ENCODE measurements at regions not wholly inside any gene's neighbourhood (a gene's known extent, or its start where the extent isn't known, plus 50 kb on each side); places are given as distances from the start of the nearest gene placed in this dataset.

DNA sequence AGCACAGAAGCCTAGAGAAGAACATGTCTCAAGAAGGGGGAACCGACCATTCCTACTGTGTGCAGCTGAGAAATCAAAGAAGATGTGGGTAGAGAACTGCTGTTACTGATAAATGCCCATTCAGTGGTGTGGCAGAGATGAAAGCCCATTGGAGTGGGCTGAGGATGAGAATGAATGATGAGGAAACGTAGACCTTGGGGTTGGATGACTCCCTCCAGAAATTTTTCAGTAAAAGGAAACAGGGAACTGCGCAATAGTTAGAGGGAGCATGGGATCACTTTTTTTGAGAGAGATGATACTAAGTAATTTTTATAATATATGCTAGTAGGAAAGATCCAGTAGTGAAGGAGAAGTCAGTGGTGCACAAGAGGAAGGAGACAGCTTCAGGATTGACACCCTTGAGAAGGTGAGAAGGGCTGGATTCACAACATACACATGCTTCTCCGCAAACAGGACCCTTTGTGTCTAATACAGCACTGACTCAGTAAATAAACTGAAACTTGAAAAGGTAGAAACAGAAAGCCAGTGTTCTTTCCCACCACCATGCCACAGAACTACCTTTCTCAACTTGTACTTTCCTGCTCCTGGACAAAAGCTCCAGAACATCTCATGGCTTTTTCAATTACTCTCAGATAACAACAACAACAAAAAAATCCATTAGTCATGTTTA, 104.7 kb upstream of the IL6 start:
- DNase-seq = no peak

DNA sequence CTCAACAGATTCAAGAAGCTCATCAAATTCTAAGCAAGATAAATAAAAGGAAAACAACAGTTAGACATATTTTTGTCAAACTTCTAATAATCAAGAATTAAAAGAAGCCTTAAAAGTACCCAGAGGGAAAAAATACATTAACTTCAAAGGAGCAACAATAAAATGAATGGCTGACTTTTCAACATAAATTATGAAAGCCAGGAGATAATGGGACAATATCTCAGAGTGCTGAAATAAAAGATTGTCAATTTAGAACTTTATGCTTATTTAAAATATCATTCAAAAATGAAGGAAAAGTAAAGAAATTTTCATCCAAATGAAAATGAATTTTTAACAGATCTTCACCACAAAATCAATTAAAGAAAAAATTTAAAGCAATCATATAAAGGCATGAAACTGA, 108.5 kb upstream of the IL6 start:
- no peak for DNase-seq

DNA sequence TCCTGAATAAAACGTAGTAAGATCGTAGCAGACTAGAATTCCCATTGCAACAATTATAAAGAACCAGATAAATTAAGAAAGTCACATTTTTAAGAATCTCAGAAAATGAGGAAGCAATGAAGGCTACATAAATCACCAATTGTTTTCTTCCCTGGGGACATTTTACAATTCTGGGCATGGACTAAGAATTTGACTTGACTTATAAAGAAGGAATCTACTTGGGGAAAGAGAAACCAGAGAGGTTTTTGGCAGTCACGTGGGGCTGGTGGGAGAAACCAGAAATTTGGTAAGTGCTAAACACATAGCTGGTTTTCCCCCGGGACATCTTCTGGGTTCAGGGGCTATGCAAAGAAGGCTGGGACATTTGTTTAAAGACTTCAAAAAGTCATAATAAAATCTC, 109.8 kb upstream of the IL6 start:
- no peak for DNase-seq

DNA sequence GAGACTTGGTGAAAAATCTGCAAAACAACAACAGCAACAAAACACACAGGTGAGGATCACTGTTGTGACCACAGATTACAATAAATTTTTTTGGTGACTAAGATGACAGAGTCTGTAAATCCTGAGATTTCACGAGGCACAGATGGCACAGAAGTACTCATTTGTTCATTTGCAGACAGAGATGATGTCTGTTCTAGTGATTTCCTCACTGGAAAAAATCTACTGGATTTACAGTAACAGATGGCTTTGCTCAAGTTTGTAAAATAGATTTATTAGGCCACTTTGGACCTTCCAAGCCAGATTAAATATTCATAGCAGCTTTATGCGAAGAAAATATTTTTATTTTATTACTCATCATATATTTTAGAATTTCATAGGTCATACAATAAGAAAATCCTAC, 113.5 kb upstream of the IL6 start:
- DNase-seq = no peak

DNA sequence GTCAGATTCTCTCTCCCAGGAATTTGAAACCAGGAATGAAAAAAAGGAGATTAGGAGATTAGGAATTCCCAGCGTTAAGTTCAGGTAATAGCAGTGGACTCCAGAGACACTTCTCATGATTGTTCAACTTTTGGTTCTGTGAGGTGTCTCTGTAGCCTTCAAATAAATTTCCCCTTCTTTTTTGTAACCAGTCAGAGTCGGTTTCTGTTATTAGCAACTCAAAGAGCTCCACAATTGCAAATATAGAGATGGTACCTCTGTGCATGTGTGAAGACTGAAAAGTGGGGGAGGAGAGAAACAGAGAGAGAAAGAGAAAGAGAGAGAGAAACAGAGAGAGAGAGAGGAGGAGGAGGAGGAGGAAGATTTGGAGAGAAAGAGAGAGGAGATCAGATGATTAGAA, 112.8 kb upstream of the STEAP1B start:
- DNase-seq = no peak

DNA sequence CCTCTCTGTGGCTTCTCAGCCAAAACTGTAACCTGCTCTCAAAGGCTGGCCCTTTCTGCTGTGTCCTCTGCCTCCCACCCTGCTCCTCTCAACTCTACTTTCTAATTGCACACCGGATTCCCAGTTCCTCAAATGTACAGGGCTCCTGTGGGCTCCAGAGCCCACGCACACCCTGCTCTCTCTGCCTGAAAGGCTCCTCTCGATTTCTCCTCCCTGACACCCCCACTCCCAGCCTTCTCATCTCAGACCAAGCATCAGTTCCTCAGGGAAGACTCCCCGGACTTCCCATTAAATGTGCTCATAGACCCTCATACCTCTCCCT, 111.7 kb upstream of the STEAP1B start:
- DNase-seq = no peak

DNA sequence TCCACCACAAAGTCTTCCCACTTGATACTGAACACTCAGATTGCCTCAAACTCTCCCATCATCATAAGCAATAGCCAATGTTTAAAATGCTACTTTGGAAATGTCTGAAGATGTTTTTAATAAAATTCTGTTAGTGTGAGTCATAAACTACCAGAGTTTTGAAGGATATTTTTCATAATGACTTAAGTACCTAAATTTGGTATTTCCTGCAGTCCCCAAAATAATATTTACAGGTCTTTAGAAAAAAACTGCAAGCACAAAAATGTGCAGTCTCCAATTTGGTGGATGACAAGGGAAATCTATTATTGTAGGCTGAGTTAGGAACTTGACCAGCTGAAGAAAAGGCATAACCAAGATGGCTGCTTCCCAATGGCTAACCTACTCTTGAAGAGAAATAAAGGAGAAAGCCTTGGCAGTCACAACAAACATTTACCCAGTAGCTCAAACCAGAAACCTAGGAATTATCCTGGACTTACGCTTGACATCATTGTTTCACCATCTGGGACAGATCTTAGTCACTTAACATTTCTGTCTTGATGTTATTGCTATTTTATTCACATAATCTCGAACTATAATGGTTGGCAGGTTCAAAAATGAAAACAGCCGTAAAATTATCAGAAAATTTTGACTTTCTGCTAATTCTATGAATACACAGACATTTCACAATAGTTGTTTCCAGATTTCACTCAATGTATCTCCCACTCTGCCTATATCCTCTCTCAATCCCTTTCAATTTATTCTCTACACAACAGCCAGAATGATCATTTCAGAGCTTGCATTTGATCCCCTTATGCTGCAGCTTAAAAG, 111.2 kb upstream of the STEAP1B start:
- no peak for DNase-seq

DNA sequence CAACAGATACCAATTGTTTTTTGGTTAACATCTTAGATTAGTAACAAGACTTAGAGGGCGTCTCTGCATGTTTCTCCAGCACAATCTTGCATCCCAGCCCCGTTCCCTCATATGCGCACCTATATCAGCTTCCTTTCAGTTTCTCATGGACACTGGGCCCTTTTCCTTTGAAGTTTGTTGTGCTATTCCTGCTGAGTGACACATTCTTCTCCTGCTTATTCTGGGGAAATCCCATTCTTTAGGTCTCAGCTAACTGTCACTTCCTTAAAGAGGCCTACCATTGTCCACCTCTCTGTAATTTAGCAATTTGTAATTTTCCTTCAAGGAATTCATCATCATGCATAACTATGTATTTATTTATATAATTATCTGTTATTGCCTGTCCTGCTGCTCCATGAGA, 110.3 kb upstream of the STEAP1B start:
- no peak for DNase-seq

DNA sequence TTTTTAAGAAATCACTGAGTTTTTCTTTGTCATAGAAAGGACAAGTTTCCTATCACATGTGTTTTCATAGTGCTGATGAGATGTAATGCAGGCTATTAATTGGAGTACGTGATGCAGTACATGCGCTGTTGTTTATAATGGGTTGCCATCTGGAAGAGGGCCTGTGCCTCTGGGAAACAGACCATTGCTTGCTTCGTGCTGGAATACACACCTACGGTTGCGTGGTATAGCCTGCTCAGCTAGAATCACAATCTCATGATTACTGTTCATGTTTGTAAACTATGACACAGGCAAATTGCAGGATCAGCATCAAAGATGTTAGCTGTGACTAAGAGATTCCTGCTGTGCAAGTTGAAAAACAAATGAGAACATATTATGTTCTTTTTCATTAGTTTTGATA, 107.2 kb upstream of the STEAP1B start:
- DNase-seq = no peak

DNA sequence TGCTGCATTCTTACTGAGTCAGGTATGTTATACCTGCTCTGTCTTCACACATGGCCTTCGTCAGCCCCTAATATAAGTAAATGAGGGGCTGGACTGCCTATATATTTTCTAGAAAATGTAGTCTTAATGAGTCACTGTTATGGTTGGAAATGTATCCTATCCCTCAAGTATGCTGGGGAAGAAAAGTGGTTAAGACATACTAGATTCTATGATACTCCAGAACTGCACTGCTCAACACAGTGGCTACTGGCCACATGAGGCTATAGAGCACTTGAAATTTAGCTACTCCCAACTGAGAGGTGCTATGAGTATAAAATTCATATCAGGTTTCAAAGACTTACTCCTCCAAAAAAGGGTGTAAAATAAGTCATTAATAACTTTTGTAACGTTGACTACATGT, 104.3 kb upstream of the STEAP1B start:
- no peak for DNase-seq

DNA sequence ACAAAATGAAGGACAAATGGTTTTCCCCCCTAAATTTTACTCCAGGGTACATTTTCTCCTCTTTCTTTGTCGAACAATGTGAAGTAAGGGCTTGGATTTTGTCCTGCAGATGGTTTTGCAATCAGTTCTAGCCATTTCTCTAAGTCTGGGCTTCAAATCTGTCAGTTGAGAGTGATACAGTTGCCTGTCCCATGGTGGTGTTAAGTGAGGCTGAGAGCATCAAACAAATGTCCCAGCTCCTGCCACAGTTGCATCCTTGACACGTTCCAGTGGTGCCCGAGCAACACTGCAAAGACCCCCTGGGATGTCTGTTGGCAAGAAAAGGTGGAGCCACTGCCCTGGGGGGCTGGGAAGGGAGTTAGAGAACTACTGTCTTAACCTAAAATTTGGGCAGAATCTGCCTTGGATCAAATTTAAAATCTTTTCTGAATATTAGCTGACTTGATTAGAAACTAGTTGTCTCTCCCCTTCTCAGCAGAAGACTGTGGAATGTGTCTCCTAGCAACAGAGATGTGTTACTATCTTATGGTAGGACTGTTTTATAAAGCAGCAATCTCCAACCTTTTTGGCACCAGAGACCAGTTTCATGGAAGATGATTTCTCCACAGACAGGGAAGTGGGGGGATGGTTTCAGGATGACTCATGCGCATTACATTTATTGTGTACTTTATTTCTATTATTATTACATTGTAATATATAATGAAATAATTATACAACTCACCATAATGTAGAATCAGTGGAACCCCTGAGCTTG, 102.0 kb upstream of the STEAP1B start:
- DNase-seq = no peak

DNA sequence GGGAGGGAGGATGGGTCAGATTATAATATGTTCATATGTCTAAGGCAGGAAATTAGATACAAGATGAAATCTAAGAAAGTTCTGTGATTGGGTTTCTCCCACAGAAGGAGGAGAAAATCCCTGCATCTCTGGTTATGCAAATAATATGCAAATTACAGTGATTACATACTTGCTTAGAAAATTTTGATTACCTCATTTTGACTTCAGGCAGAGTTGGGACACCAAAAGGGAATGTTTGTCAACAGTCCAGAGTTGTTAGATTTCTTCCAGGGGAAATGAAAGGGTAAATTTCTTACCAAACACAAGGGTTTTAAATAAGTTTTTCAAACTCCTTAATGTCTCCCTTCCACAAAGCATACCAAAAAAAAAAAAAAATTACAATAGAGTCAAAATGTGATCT, 101.4 kb upstream of the STEAP1B start:
- DNase-seq = no peak

DNA sequence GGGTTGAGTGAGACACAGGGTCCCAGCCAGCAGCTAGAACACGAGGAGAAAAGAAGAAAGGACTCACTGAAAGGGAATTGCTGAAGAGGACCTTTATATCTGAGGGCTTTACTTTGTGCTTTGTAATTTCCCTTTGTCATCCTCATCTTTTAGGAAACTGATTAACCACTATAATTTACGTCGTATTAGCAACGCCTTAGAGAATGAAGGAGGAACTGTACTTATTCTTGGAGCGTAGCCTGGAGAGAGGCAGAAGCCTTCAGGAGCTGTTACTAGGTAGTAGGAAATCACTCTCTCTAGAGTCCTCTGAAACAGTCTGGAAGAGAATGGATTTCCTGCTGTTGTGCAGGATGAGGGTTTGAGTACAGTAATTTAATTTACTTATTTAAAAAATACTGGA, 101.0 kb upstream of the STEAP1B start:
- no peak for DNase-seq

DNA sequence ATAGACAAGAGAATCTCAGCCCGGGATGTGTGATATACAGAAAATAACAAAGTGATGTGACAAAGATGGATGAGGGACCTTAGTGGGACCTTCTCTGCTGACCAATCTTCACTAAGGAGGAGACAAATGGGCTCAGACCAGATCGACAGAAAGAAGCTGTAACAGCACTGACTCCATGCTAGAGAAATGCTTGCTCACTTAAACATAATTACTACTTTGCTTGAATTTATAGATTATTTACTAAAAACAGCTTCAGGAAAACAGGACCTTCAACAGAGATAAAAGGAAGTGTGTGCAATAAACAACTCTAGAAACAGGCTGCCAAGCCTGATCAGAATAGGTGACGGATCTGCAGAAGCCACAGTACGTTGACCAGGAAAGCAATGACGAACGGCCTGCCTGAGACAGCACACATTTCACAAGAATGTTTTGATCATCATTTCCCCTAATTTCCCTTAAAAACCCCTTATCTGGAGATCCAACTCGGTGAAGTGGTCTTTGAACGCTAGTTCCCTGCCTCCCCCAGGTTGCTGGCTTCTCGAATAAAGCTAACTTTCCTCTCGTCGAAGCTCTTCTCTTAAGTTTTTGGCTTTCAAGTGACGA, 98.4 kb upstream of the STEAP1B start:
- no peak for DNase-seq

DNA sequence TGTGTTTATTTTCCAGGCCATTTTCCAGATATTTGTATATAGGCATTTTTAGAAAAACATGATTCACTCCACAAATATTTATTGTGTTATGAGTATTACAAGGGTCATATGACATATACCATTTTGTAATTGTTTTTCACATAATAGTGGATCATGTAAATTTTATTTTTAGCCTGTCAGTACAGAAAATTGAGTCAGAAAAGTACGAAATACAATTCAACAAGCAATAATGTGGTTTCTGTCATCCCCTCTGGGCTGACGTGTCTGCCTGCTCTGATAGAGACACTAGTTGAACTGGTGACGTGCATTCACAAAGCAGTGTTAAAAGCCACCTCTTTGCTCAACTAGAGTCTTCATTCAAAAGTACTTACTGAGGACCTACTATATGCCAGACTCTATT, 97.9 kb upstream of the STEAP1B start:
- no peak for DNase-seq

DNA sequence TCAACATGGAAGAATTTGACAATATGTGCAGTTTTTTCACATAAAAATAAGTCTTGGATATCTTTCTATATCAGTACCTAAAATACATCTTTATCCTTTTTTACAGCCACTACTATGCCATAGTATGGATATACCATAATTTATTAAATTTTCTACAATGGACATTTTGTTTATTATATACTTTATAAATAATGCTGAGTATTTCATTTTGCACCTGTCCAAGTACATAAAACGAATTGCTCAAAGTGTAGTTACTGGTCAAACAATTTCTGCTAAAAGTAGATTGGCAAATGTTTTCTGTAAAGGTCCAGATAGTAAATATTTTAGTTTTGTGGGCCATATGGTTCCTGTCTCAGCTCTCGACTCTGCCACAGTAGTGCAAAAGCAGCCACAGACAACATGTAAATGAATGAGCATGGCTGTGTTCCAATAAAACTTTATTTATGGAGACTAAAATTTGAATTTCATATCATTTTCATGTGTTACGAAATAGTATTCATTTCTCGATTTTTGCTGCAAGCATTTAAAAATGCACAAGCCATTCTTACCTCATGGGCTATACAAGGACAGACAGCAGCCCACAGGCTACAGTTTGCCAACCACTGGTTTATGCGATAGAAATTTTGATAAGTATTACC, 96.9 kb upstream of the STEAP1B start:
- DNase-seq = no peak

DNA sequence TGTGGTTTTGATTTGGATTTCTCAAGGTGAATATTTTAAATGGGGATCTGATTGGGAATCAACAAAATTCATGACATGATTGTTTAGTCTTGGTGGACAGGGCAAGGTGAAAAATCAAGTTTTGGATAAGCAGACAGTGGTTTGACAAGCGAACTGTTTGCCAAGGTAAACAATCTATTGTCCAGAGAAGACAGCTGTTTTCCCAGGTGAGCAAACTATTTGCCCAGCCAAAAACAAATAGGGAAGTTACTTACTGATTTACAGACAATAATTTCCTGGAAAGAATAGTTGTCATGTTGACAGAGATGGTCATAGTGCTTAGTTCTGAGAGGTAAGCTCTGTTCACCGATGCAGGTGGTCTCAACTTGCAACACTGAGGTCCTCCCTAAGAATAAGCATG, 94.0 kb upstream of the STEAP1B start:
- DNase-seq = no peak

DNA sequence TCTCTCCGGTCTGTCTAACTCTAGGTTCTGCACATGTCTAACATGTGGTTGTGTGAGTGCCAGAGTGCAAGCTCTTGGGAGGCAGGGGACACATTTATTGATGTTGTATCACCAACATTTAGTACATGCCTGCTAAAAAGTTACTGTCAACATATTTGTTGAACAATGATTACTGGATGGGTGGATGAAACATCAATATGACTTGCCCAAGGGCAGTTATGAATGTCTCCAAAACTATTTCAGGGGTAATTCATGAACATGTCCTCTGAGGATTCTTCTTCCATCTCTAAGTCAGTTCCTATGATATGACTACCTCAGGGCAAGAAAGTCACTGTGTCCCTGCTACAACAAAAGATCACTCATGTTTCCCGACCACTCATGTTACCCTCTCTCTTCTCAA, 91.3 kb upstream of the STEAP1B start:
- DNase-seq = no peak

DNA sequence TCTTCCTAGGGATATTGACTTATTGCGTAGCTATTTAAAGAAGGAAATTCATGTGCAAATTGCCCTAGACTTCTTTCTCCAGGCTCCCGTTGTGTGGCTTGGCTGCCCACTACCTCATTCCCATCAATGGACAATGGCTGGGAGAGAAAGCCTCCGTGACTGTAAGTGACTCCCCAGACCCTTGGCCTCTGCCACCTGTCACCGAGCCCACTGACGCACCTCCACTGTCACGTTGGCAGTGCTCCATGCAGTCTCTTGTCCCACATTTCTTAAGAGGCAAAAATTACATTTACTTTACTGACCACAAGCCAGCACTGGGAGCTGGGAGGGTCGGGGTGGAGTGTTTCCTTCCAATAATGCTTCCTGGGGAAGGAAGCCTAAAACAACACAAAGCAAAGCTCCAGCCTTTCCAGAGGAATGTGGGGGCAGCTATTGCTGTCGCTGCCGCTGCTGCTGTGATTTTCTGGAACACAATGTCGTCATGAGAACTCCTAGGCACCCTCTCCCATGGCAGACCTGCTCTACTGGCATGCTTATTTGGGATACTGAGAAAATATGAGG, 89.7 kb upstream of the STEAP1B start:
- no peak for DNase-seq

DNA sequence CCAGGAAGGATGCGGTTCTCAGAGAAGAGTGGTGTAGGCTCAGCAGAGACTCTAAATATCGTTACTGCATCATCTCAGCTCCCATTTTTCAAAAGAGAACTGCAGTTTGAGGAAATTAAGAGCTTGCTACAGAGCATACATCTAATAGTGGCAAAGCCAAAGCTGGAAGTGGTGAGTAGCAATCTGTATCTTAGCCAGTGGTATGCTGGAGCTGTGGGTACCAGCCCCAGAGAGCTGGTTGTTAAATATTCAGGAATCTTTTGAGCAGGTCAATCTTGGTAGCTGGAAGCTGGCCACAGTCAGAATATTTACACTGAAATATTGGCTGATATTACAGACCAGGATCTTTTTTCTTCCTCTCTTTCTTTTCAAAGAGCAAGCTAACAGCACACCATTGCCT, 88.4 kb upstream of the STEAP1B start:
- no peak for DNase-seq

DNA sequence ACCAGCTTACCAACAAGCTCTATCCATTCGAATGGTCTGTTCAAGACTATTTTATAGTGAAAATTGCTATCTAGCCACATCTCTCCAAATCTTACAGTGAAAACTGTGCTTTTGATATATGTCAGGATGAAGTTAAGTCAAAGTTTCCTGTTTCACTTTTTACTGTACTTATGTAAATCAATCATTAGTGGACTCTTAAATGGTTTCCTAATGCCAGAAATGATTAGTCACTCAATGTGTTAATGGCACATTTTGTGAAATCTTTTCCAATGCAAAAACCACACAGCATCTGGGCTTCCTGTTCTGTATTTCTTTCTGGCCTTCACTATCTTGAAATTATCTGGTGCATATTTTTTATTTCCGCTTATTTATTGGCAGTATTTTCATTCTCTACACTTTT, 87.3 kb upstream of the STEAP1B start:
- DNase-seq = no peak

DNA sequence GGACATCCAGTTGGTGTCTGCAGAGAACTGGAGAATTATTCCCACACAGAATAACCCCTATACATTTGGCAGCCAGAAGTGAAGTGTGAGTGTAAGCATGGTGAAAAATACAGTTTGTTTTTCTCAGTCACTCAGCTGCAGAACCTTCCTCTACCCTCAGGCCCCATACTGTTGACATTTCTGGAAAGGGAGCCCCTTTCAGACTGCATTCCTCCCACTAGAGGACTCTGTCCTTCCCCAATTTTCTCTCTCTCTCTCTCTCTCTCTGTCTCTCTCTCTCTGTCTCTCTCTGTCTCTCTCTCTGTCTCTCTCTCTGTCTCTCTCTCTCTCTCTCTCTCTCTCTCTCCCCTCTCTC, 86.8 kb upstream of the STEAP1B start:
- DNase-seq = no peak

DNA sequence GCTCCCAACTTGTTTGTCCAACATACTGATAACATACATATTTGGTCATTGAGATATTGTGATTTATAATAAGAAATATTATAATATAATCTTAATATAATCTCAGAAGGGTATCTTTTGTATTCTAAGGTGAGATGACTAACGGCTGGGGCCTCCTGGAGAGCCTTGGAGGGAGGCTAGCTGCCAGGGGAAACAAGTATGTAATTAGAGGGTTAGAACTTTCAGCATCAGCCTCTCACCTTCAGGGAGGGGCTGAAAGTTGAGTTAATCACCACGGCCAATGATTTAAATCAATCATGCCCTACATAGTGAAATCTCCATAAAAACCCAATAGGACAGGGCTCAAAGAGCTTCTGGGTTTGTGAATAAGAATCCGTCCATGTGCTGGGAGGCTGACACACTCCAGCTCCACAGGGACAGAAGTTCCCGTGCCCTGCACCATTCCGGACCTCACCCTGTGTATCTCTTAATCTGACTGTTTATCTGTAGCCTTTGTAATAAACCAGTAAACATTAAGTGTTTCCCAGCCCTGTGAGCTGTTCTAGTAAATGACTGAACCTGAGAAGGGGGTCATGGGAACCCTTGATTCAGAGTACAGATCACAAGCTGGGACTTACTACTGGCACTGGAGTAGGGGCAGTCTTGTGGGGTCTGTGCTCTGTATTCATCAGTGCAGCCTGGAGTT, 86.3 kb upstream of the STEAP1B start:
- DNase-seq = no peak
